Neural progenitor cell (in vitro differentiated cells): ENCODE measurements at regions not wholly inside any gene's neighbourhood (a gene's known extent, or its start where the extent isn't known, plus 50 kb on each side); places are given as distances from the start of the nearest gene placed in this dataset.

Experiments
- DNase-seq: peaks from one replicate; pipeline ENCODE4 v3.0.0-alpha.2; 2016; ENCODE audit warnings: low spot score
- H2AFZ ChIP-seq: fragments of 200-600 bp; sonication (generic); replicated peaks from 2 replicates; pipeline ENCODE4 v1.6.1; 2016; ENCODE audit warnings: antibody characterized with exemption
- H3F3A ChIP-seq: fragments of 200-600 bp; sonication (generic); 2 replicates; pipeline ENCODE4 v1.6.1; 2016; ENCODE audit warnings: antibody characterized with exemption, low read depth
- H3K27ac ChIP-seq: fragments of 200-600 bp; sonication (generic); 2 replicates; pipeline ENCODE4 v1.5.1; 2016; ENCODE audit warnings: mild to moderate bottlenecking
- H3K27me3 ChIP-seq: fragments of 200-600 bp; sonication (generic); 2 replicates; pipeline ENCODE4 v1.6.1; 2016; ENCODE audit warnings: mild to moderate bottlenecking, moderate library complexity
- H3K36me3 ChIP-seq: fragments of 200-600 bp; sonication (generic); 2 replicates; pipeline ENCODE4 v1.5.1; 2016
- H3K4me1 ChIP-seq: fragments of 200-600 bp; sonication (generic); 2 replicates; pipeline ENCODE4 v1.6.1; 2016; ENCODE audit warnings: mixed run types
- H3K4me2 ChIP-seq: fragments of 200-600 bp; sonication (generic); 2 replicates; pipeline ENCODE4 v1.6.1; 2016
- H3K4me3 ChIP-seq: fragments of 200-600 bp; sonication (generic); 2 replicates; pipeline ENCODE4 v1.5.1; 2016
- H3K79me2 ChIP-seq: fragments of 200-600 bp; sonication (generic); 2 replicates; pipeline ENCODE4 v1.6.1; 2016; ENCODE audit warnings: low read depth
- H3K9ac ChIP-seq: fragments of 200-600 bp; sonication (generic); 2 replicates; pipeline ENCODE4 v1.6.1; 2016
- H3K9me3 ChIP-seq: fragments of 200-600 bp; sonication (generic); 2 replicates; pipeline ENCODE4 v1.5.1; 2016; ENCODE audit warnings: low read depth
- H4K20me1 ChIP-seq: fragments of 200-600 bp; sonication (generic); 2 replicates; pipeline ENCODE4 v1.6.1; 2016; ENCODE audit warnings: low read depth
- H3K27ac Mint-ChIP-seq: 3 replicates; pipeline ENCODE4 v1.8.0; 2021; ENCODE audit warnings: mixed read lengths
- H3K27me3 Mint-ChIP-seq: 2 replicates; pipeline ENCODE4 v1.8.0; 2022; ENCODE audit warnings: low read depth, mild to moderate bottlenecking, inconsistent platforms, moderate library complexity, mixed read lengths; ENCODE audit not compliant: insufficient read depth
- H3K36me3 Mint-ChIP-seq: 3 replicates; pipeline ENCODE4 v1.8.0; 2021; ENCODE audit warnings: mixed read lengths
- H3K4me1 Mint-ChIP-seq: 3 replicates; pipeline ENCODE4 v1.8.0; 2021; ENCODE audit warnings: mixed read lengths
- H3K4me3 Mint-ChIP-seq: 3 replicates; pipeline ENCODE4 v1.8.0; 2021; ENCODE audit warnings: mild to moderate bottlenecking, moderate library complexity, mixed read lengths
- H3K9me3 Mint-ChIP-seq: 3 replicates; pipeline ENCODE4 v1.8.0; 2020; ENCODE audit warnings: mixed read lengths
- CTCF ChIP-seq: fragments of 200-600 bp; sonication (generic); IDR thresholded peaks from 2 replicates; pipeline ENCODE4 v1.5.1; 2017; ENCODE audit warnings: antibody characterized with exemption, mild to moderate bottlenecking
- EZH2 ChIP-seq: fragments of 200-600 bp; sonication (generic); IDR thresholded peaks from 2 replicates; pipeline ENCODE4 v1.6.1; 2017; ENCODE audit warnings: antibody characterized with exemption, mild to moderate bottlenecking, moderate library complexity
- EZH2phosphoT487 ChIP-seq: fragments of 200-600 bp; sonication (generic); IDR thresholded peaks from 2 replicates; pipeline ENCODE4 v1.6.1; 2017; ENCODE audit warnings: antibody characterized with exemption

- H3K9me3 Mint-ChIP-seq, result peaks cover 3% of the 10 kb centered on the region
- Histone ChIP-seq H2AFZ (no peak overlapping the region), H3K4me3 (no peak overlapping the region), H3F3A (no peaks in the 10 kb centered on the region), H3K27me3 (no peaks in the 10 kb centered on the region), H3K79me2 (no peaks in the 10 kb centered on the region), H3K27ac (no peak overlapping the region), H4K20me1 (no peaks in the 10 kb centered on the region), H3K4me1 (no peaks in the 10 kb centered on the region), H3K9me3 (no peaks in the 10 kb centered on the region), H3K4me2 (no peak overlapping the region), H3K36me3 (no peaks in the 10 kb centered on the region), H3K9ac (no peak overlapping the region)
- no peak overlapping the region for H3K27ac Mint-ChIP-seq
- no peaks in the 10 kb centered on the region for H3K4me1 Mint-ChIP-seq
- TF ChIP-seq EZH2phosphoT487, result no peak
- no peak for TF ChIP-seq EZH2
- no peak for TF ChIP-seq CTCF
- H3K4me3 Mint-ChIP-seq, result no peak overlapping the region
- H3K36me3 Mint-ChIP-seq, result no peaks in the 10 kb centered on the region
- peaks cover 2% of the 10 kb centered on the region for H3K27me3 Mint-ChIP-seq
- DNase-seq, result no peak
Measured at GRCh38 chr7:123260428-123260960, 60.7 kb upstream of the SLC13A1 start.

- Mint-ChIP-seq H3K36me3 (no peaks in the 10 kb centered on the region), H3K4me3 (no peak overlapping the region), H3K27me3 (peaks cover 4% of the 10 kb centered on the region), H3K9me3 (no peaks in the 10 kb centered on the region), H3K27ac (no peak overlapping the region), H3K4me1 (no peaks in the 10 kb centered on the region)
- no peaks in the 10 kb centered on the region for H4K20me1 ChIP-seq
- H3K27ac ChIP-seq, result no peak overlapping the region
- H3K9me3 ChIP-seq, result no peaks in the 10 kb centered on the region
- H3K4me2 ChIP-seq, result no peak overlapping the region
- H3K4me3 ChIP-seq, result no peak overlapping the region
- H3K27me3 ChIP-seq, result no peaks in the 10 kb centered on the region
- H3F3A ChIP-seq, result no peaks in the 10 kb centered on the region
- no peak for TF ChIP-seq CTCF
- TF ChIP-seq EZH2phosphoT487, result no peak
- no peak for TF ChIP-seq EZH2
- H2AFZ ChIP-seq, result no peak overlapping the region
- H3K4me1 ChIP-seq, result no peaks in the 10 kb centered on the region
- DNase-seq, result no peak
- H3K9ac ChIP-seq, result no peak overlapping the region
- H3K79me2 ChIP-seq, result no peaks in the 10 kb centered on the region
- H3K36me3 ChIP-seq, result no peaks in the 10 kb centered on the region
Measured at GRCh38 chr7:123259759-123260158, 60.0 kb upstream of the SLC13A1 start.
